Liver (tissue), 8 donors: ENCODE measurements at regions not wholly inside any gene's neighbourhood (a gene's known extent, or its start where the extent isn't known, plus 50 kb on each side); places are given as distances from the start of the nearest gene placed in this dataset.

Experiments used
- DNase-seq: peaks from one replicate; pipeline ENCODE4 v3.0.0-alpha.2; 2017; ENCODE audit warnings: low spot score
- H3K27ac ChIP-seq, 2 donors: one replicate each; pipeline ENCODE4 v1.7.0; 2013; ENCODE audit warnings: inconsistent platforms in 2 of 2, low read length in 2 of 2, control low read depth in 1 of 2, low read depth in 1 of 2, mild to moderate bottlenecking in 1 of 2
- H3K27me3 ChIP-seq, 4 donors: one replicate each; pipeline versions ENCODE4 v1.6.1 to v1.7.0; 2013; ENCODE audit warnings: low read length in 3 of 4, inconsistent platforms in 1 of 4, mild to moderate bottlenecking in 1 of 4, moderate library complexity in 1 of 4; ENCODE audit not compliant: control insufficient read depth in 4 of 4, insufficient read depth in 4 of 4
- H3K36me3 ChIP-seq, 4 donors: one replicate each; pipeline versions ENCODE4 v1.6.1 to v1.7.0; 2013; ENCODE audit warnings: low read length in 3 of 4, mild to moderate bottlenecking in 3 of 4, low read depth in 1 of 4, moderate library complexity in 1 of 4; ENCODE audit not compliant: control insufficient read depth in 4 of 4, insufficient read depth in 3 of 4
- H3K4me1 ChIP-seq, 4 donors: one replicate each; pipeline versions ENCODE4 v1.6.1 to v1.7.0; 2013; ENCODE audit warnings: low read length in 3 of 4, mild to moderate bottlenecking in 3 of 4, moderate library complexity in 1 of 4; ENCODE audit not compliant: control insufficient read depth in 4 of 4, insufficient read depth in 4 of 4
- H3K4me3 ChIP-seq, 3 donors: one replicate each; pipeline versions ENCODE4 v1.6.1 to v1.7.0; 2013; ENCODE audit warnings: low read length in 3 of 3, control low read depth in 1 of 3, low read depth in 1 of 3, mild to moderate bottlenecking in 1 of 3
- H3K9ac ChIP-seq, 2 donors: one replicate each; pipeline ENCODE4 v1.7.0; 2013; ENCODE audit warnings: low read length in 2 of 2, mild to moderate bottlenecking in 2 of 2, moderate library complexity in 2 of 2, control low read depth in 1 of 2, low read depth in 1 of 2
- H3K9me3 ChIP-seq, 4 donors: one replicate each; pipeline versions ENCODE4 v1.6.1 to v1.7.0; 2013; ENCODE audit warnings: low read length in 3 of 4; ENCODE audit not compliant: control insufficient read depth in 4 of 4
- ATF3 ChIP-seq: IDR thresholded peaks from 2 replicates; pipeline ENCODE4 v1.6.1; 2016; ENCODE audit warnings: antibody characterized with exemption
- CTCF ChIP-seq: fragments of 150-350 bp; IDR thresholded peaks from 2 replicates; pipeline ENCODE4 v1.5.1; 2017; ENCODE audit warnings: improper control_type of control experiment, low read depth, low read length; ENCODE audit not compliant: missing input control
- EGR1 ChIP-seq, 2 donors: IDR thresholded peaks; 2 replicates each; pipeline ENCODE4 v1.6.1; 2016 to 2018; ENCODE audit warnings: antibody characterized with exemption in 2 of 2, low read depth in 2 of 2
- FOXA1 ChIP-seq: IDR thresholded peaks from 2 replicates; pipeline ENCODE4 v1.6.1; 2016; ENCODE audit warnings: antibody characterized with exemption
- GABPA ChIP-seq, 2 donors: IDR thresholded peaks in 1 of 2; conservative IDR thresholded peaks in 1 of 2; 2 replicates each; pipeline ENCODE4 v1.6.1; 2016; ENCODE audit warnings: antibody characterized with exemption in 2 of 2, mild to moderate bottlenecking in 1 of 2, moderate library complexity in 1 of 2
- HNF4A ChIP-seq, 2 donors: conservative IDR thresholded peaks; 2 replicates each; pipeline ENCODE4 v1.6.1; 2016; ENCODE audit warnings: antibody characterized with exemption in 2 of 2, mild to moderate bottlenecking in 2 of 2
- HNF4G ChIP-seq: IDR thresholded peaks from 2 replicates; pipeline ENCODE4 v1.6.1; 2016; ENCODE audit warnings: antibody characterized with exemption
- JUND ChIP-seq, 2 donors: IDR thresholded peaks; 2 replicates each; pipeline ENCODE4 v1.6.1; 2016; ENCODE audit warnings: antibody characterized with exemption in 2 of 2
- NR2F2 ChIP-seq: IDR thresholded peaks from 2 replicates; pipeline ENCODE4 v1.6.1; 2016; ENCODE audit warnings: antibody characterized with exemption
- RAD21 ChIP-seq, 2 donors: IDR thresholded peaks; 2 replicates each; pipeline ENCODE4 v1.6.1; 2016; ENCODE audit warnings: antibody characterized with exemption in 2 of 2, mild to moderate bottlenecking in 2 of 2
- RXRA ChIP-seq, 2 donors: IDR thresholded peaks; 2 replicates each; pipeline ENCODE4 v1.6.1; 2017 to 2018; ENCODE audit warnings: antibody characterized with exemption in 2 of 2, mild to moderate bottlenecking in 1 of 2
- SP1 ChIP-seq: IDR thresholded peaks from 2 replicates; pipeline ENCODE4 v1.6.1; 2018; ENCODE audit warnings: antibody characterized with exemption, mild to moderate bottlenecking
- YY1 ChIP-seq: IDR thresholded peaks from 2 replicates; pipeline ENCODE4 v1.6.1; 2016; ENCODE audit warnings: antibody characterized with exemption, mild to moderate bottlenecking
- ZBTB33 ChIP-seq: IDR thresholded peaks from 2 replicates; pipeline ENCODE4 v1.6.1; 2016; ENCODE audit warnings: antibody characterized with exemption
- WGBS: extraction: QIAGEN DNeasy Blood & Tissue Kit; methylation state at CpG from one replicate; pipeline ENCODE4 v1.1.7; 2013; 5-methylcytosine and 5-hydroxymethylcytosine counted together
- TF ChIP-seq, protein P1 (sequence below): IDR thresholded peaks from 2 replicates; pipeline ENCODE4 v1.6.1; 2016; ENCODE audit warnings: antibody characterized with exemption
- TF ChIP-seq, protein P2 (sequence below): IDR thresholded peaks from 2 replicates; pipeline ENCODE4 v1.6.1; 2016; ENCODE audit warnings: antibody characterized with exemption, mild to moderate bottlenecking
- donor health status: healthy.
- donor health status: healthy.
- donor health status: healthy.
- donor health status: healthy.
- donor health status: healthy.

DNA sequence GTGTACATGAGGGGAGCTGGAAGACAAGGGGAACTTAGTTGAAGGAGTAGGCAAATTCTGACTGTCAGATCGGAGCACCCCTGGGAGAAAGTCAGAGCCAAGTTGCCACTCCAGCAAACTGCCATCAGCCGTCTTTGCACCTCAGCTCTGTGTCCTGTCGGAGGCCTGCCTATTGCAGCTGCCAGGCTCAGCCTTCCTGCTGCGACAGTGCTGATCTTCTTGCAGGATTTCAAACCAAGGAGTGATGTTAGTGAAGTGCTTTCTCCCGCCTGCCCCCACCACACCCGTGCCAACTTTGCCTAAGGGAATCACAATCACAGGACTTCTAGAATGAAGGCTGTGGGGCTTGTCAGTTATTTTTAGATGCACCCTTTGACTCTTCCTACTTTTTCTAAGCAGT is 185.3 kb downstream of the KIT start:
- TF ChIP-seq SP1 (no peak), EGR1 (IDR thresholded peaks at IDR 0.05; ENCODE audit: low read depth in 2 of 2) (no peak), FOXA1 (no peak), HNF4A (conservative IDR thresholded peaks at IDR 0.05) (no peak), ATF3 (no peak), RAD21 (IDR thresholded peaks at IDR 0.05) (no peak), RXRA (IDR thresholded peaks at IDR 0.05) (no peak), HNF4G (no peak), NR2F2 (no peak), JUND (IDR thresholded peaks at IDR 0.05) (no peak), ZBTB33 (no peak), YY1 (no peak), GABPA (IDR thresholded peaks at IDR 0.05 in 1 of 2, conservative IDR thresholded peaks at IDR 0.05 in 1 of 2) (no peak)
- TF ChIP-seq, protein P1, sequence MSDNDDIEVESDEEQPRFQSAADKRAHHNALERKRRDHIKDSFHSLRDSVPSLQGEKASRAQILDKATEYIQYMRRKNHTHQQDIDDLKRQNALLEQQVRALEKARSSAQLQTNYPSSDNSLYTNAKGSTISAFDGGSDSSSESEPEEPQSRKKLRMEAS: no peak
- TF ChIP-seq, protein P2, sequence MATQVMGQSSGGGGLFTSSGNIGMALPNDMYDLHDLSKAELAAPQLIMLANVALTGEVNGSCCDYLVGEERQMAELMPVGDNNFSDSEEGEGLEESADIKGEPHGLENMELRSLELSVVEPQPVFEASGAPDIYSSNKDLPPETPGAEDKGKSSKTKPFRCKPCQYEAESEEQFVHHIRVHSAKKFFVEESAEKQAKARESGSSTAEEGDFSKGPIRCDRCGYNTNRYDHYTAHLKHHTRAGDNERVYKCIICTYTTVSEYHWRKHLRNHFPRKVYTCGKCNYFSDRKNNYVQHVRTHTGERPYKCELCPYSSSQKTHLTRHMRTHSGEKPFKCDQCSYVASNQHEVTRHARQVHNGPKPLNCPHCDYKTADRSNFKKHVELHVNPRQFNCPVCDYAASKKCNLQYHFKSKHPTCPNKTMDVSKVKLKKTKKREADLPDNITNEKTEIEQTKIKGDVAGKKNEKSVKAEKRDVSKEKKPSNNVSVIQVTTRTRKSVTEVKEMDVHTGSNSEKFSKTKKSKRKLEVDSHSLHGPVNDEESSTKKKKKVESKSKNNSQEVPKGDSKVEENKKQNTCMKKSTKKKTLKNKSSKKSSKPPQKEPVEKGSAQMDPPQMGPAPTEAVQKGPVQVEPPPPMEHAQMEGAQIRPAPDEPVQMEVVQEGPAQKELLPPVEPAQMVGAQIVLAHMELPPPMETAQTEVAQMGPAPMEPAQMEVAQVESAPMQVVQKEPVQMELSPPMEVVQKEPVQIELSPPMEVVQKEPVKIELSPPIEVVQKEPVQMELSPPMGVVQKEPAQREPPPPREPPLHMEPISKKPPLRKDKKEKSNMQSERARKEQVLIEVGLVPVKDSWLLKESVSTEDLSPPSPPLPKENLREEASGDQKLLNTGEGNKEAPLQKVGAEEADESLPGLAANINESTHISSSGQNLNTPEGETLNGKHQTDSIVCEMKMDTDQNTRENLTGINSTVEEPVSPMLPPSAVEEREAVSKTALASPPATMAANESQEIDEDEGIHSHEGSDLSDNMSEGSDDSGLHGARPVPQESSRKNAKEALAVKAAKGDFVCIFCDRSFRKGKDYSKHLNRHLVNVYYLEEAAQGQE: no peak
- no peak for DNase-seq
- H3K9ac ChIP-seq: no peak overlapping the region
- H3K36me3 ChIP-seq: no peaks in the 10 kb centered on the region
- no peaks in the 10 kb centered on the region for H3K9me3 ChIP-seq
- WGBS: 94% methylated on average over 6 of the region's 6 CpGs
- H3K27ac ChIP-seq: no peak overlapping the region
- no peak overlapping the region for H3K4me3 ChIP-seq
- H3K27me3 ChIP-seq: peaks cover 0 to 2% (median 0%) of the 10 kb centered on the region in 4 donors
- H3K4me1 ChIP-seq: no peaks in the 10 kb centered on the region

- Histone ChIP-seq H3K9ac (no peak overlapping the region), H3K4me3 (no peak overlapping the region), H3K4me1 (no peaks in the 10 kb centered on the region), H3K36me3 (no peaks in the 10 kb centered on the region), H3K27me3 (no peaks in the 10 kb centered on the region), H3K9me3 (no peaks in the 10 kb centered on the region), H3K27ac (no peak overlapping the region)
- WGBS: 77% methylated on average over 5 of the region's 5 CpGs
- no peak for DNase-seq
- TF ChIP-seq ZBTB33: no peak
- TF ChIP-seq RXRA (IDR thresholded peaks at IDR 0.05): no peak
- TF ChIP-seq JUND (IDR thresholded peaks at IDR 0.05): no peak
- no peak for TF ChIP-seq RAD21 (IDR thresholded peaks at IDR 0.05)
- no peak for TF ChIP-seq HNF4A (conservative IDR thresholded peaks at IDR 0.05)
- TF ChIP-seq GABPA (IDR thresholded peaks at IDR 0.05 in 1 of 2, conservative IDR thresholded peaks at IDR 0.05 in 1 of 2): no peak
- TF ChIP-seq EGR1 (IDR thresholded peaks at IDR 0.05; ENCODE audit: low read depth in 2 of 2): no peak
- TF ChIP-seq CTCF: no peak
- TF ChIP-seq, protein P1: no peak
- no peak for TF ChIP-seq HNF4G
- TF ChIP-seq SP1: no peak
- TF ChIP-seq, protein P2: no peak
- TF ChIP-seq FOXA1: no peak
- no peak for TF ChIP-seq ATF3
- TF ChIP-seq NR2F2: no peak
These were observed 184.9 kb downstream of the KIT start for GRCh38 chr4:54842656-54843055.
